Gastrocnemius medialis (tissue), 4 donors: ENCODE measurements at regions not wholly inside any gene's neighbourhood (a gene's known extent, or its start where the extent isn't known, plus 50 kb on each side); places are given as distances from the start of the nearest gene placed in this dataset.

ENCODE experiments used
- CTCF ChIP-seq, 5 experiments: fragments of 450-650 bp in 3 of 5; fragments of 200-600 bp in 2 of 5; sonication (generic) in 2 of 5; IDR thresholded peaks in 4 of 5; conservative IDR thresholded peaks in 1 of 5; 1 replicate in 4 of 5; 2 replicates in 1 of 5; pipeline ENCODE4 v1.5.1; 2016 to 2019; ENCODE audit warnings: antibody characterized with exemption in 5 of 5, mild to moderate bottlenecking in 3 of 5, moderate library complexity in 3 of 5
- POLR2A ChIP-seq, 2 donors: fragments of 450-650 bp; IDR thresholded peaks; one replicate each; pipeline ENCODE4 v1.6.1; 2017; ENCODE audit warnings: antibody characterized with exemption in 2 of 2, mild to moderate bottlenecking in 2 of 2, moderate library complexity in 2 of 2

- TF ChIP-seq POLR2A (IDR thresholded peaks at IDR 0.05) = no peak
- no peak for TF ChIP-seq CTCF (IDR thresholded peaks at IDR 0.05 in 4 of 5, conservative IDR thresholded peaks at IDR 0.05 in 1 of 5)
Observed at GRCh38 chr4:81369886-81370285, 101.8 kb downstream of the RASGEF1B start.
